ENCODE measurements at regions not wholly inside any gene's neighbourhood (a gene's known extent, or its start where the extent isn't known, plus 50 kb on each side); places are given as distances from the start of the nearest gene placed in this dataset.

DNA sequence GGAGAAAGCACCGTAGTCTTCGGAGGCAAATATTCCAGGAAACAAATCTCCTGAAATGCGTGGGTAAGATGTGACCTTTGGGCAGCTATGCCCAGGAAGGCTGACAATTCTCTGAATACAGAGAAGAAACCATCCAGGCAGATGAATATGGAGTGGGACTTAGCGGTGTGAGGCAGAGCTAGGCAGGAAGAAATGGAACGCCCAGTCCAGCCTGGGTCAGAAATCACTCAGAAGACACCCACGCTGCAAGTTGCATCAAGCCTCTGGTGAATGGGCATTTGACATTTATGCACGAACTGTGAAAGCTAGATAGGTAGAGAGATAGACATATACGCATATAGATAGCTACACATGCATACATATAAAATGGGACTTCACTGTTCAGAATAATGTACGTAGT, 498.5 kb downstream of the QKI start:
- TF ChIP-seq, protein P1, sequence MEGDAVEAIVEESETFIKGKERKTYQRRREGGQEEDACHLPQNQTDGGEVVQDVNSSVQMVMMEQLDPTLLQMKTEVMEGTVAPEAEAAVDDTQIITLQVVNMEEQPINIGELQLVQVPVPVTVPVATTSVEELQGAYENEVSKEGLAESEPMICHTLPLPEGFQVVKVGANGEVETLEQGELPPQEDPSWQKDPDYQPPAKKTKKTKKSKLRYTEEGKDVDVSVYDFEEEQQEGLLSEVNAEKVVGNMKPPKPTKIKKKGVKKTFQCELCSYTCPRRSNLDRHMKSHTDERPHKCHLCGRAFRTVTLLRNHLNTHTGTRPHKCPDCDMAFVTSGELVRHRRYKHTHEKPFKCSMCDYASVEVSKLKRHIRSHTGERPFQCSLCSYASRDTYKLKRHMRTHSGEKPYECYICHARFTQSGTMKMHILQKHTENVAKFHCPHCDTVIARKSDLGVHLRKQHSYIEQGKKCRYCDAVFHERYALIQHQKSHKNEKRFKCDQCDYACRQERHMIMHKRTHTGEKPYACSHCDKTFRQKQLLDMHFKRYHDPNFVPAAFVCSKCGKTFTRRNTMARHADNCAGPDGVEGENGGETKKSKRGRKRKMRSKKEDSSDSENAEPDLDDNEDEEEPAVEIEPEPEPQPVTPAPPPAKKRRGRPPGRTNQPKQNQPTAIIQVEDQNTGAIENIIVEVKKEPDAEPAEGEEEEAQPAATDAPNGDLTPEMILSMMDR (conservative IDR thresholded peaks at IDR 0.05; ENCODE audit: low read length) = no peak
- no peak for TF ChIP-seq EZH2phosphoT487 (IDR thresholded peaks at IDR 0.05; ENCODE audit: borderline replicate concordance)
